HepG2 (cell line): ENCODE measurements at regions not wholly inside any gene's neighbourhood (a gene's known extent, or its start where the extent isn't known, plus 50 kb on each side); places are given as distances from the start of the nearest gene placed in this dataset.

Experiments
- ATAC-seq: fragments of 200-7000 bp; cut with Tn5 transposase; 3 replicates; pipeline ENCODE4 v1.9.1; 2020; ENCODE audit warnings: mild to moderate bottlenecking, moderate library complexity
- BruUV-seq: library from RNA; stranded (reverse); fragments of 400-500 nt; replicated peaks from 2 replicates; lab custom pipeline; 2021; lab: Mats Ljungman, UMichigan
- CTCF ChIA-PET: fragments of 300-600 bp; formaldehyde crosslinking; extraction: SDS; loops from one replicate; lab custom pipeline; 2021; ENCODE audit warnings: low total read pairs, inconsistent platforms, low intra/inter-chr PET ratio; lab: Yijun Ruan, JAX
- POLR2A ChIA-PET: fragments of 350-600 bp; sonication (Branson Sonifier 250); formaldehyde crosslinking; loops from one replicate; lab custom pipeline; 2020; ENCODE audit warnings: antibody characterized with exemption, inconsistent platforms; lab: Yijun Ruan, JAX
- DNase-seq: peaks from one replicate; pipeline ENCODE4 v3.0.0-alpha.2; 2015; ENCODE audit warnings: low spot score
- FAIRE-seq: peaks from 3 replicates; lab custom pipeline; 2011; peaks lifted over from hg19 to GRCh38; lab: Jason Lieb, UNC
- H2AFZ ChIP-seq: one replicate; pipeline ENCODE4 v1.6.1; 2011; ENCODE audit warnings: low read length, inconsistent platforms
- H3K27ac ChIP-seq: fragments of 300-600 bp; 3 replicates; pipeline ENCODE4 v1.8.0; 2011; ENCODE audit warnings: mixed run types, mild to moderate bottlenecking, mixed read lengths, low read length, inconsistent platforms; ENCODE audit not compliant: insufficient read depth; ENCODE audit errors: extremely low read length
- H3K27me3 ChIP-seq, 2 experiments: fragments of 200-600 bp in 1 of 2; 2 replicates in 1 of 2; 3 replicates in 1 of 2; pipeline versions ENCODE4 v1.6.0 to v1.8.0; 2011; ENCODE audit warnings: low read length in 2 of 2, mild to moderate bottlenecking in 2 of 2, moderate library complexity in 2 of 2, inconsistent platforms in 1 of 2; ENCODE audit not compliant: insufficient read depth in 2 of 2, control insufficient read depth in 1 of 2
- H3K36me3 ChIP-seq, 2 experiments: fragments of 200-600 bp in 1 of 2; replicated peaks in 1 of 2; 2 replicates in 1 of 2; 3 replicates in 1 of 2; pipeline versions ENCODE4 v1.5.1 to v1.8.0; 2011; ENCODE audit warnings: low read length in 2 of 2, inconsistent platforms in 1 of 2; ENCODE audit not compliant: insufficient read depth in 2 of 2, control insufficient read depth in 1 of 2
- H3K4me1 ChIP-seq: 2 replicates; pipeline ENCODE4 v1.5.1; 2012; ENCODE audit warnings: low read length, inconsistent platforms; ENCODE audit not compliant: insufficient read depth
- H3K4me2 ChIP-seq: 2 replicates; pipeline ENCODE4 v1.6.0; 2011; ENCODE audit warnings: low read depth, low read length, inconsistent platforms
- H3K4me3 ChIP-seq, 3 experiments: fragments of 200-600 bp in 1 of 3; sonication (generic), shearing (Covaris generic) in 1 of 3; replicated peaks in 1 of 3; 2 replicates each; pipeline ENCODE4 v1.5.1; 2011 to 2016; ENCODE audit warnings: low read length in 3 of 3, inconsistent platforms in 2 of 3, low read depth in 2 of 3, mild to moderate bottlenecking in 2 of 3, control low read depth in 1 of 3, mixed read lengths in 1 of 3; ENCODE audit not compliant: insufficient read depth in 1 of 3
- H3K79me2 ChIP-seq: one replicate; pipeline ENCODE4 v1.6.1; 2011; ENCODE audit warnings: low read length, inconsistent platforms; ENCODE audit not compliant: insufficient read depth
- H3K9ac ChIP-seq: 2 replicates; pipeline ENCODE4 v1.6.0; 2011; ENCODE audit warnings: mild to moderate bottlenecking, low read depth, low read length, inconsistent platforms; ENCODE audit not compliant: insufficient read depth
- H3K9me3 ChIP-seq: 2 replicates; pipeline ENCODE4 v1.5.1; 2012; ENCODE audit warnings: mild to moderate bottlenecking, low read length
- H4K20me1 ChIP-seq: 2 replicates; pipeline ENCODE4 v1.6.0; 2011; ENCODE audit warnings: inconsistent platforms, mild to moderate bottlenecking, low read length, moderate library complexity; ENCODE audit not compliant: insufficient read depth
- ATF7 ChIP-seq, 2 experiments: fragments of 450-650 bp in 1 of 2; sonication (generic) in 1 of 2; formaldehyde crosslinking in 1 of 2; IDR thresholded peaks; 2 replicates each; pipeline versions ENCODE4 v1.4.0 to v1.6.1; 2016 to 2020; ENCODE audit warnings: antibody characterized with exemption in 1 of 2, mild to moderate bottlenecking in 1 of 2, missing genetic modification reagents in 1 of 2
- MIER3 ChIP-seq: IDR thresholded peaks from 2 replicates; pipeline ENCODE4 v1.6.1; 2016; ENCODE audit warnings: missing compliant biosample characterization, borderline replicate concordance
- NFATC3 ChIP-seq: sonication (generic); formaldehyde crosslinking; IDR thresholded peaks from 2 replicates; pipeline ENCODE4 v1.5.1; 2020; ENCODE audit warnings: mild to moderate bottlenecking, missing genetic modification reagents
- RELA ChIP-seq: sonication (generic); formaldehyde crosslinking; IDR thresholded peaks from 2 replicates; pipeline ENCODE4 v1.4.0; 2020; ENCODE audit warnings: missing genetic modification reagents
- TFDP1 ChIP-seq: IDR thresholded peaks from 2 replicates; pipeline ENCODE4 v1.6.1; 2016; ENCODE audit warnings: missing compliant biosample characterization, missing genetic modification reagents, borderline replicate concordance
- ZBTB7A ChIP-seq: sonication (generic); formaldehyde crosslinking; IDR thresholded peaks from 2 replicates; pipeline ENCODE4 v1.8.0; 2022; ENCODE audit warnings: mild to moderate bottlenecking, missing genetic modification reagents
- ZNF232 ChIP-seq: sonication (generic); formaldehyde crosslinking; IDR thresholded peaks from 2 replicates; pipeline ENCODE4 v1.4.0; 2020; ENCODE audit warnings: missing genetic modification reagents, borderline replicate concordance
- ZNF510 ChIP-seq: sonication (generic); formaldehyde crosslinking; IDR thresholded peaks from 2 replicates; pipeline ENCODE4 v1.4.0; 2020; ENCODE audit warnings: low read depth, mild to moderate bottlenecking, missing genetic modification reagents
- ZNF788 ChIP-seq: sonication (generic); formaldehyde crosslinking; IDR thresholded peaks from 2 replicates; pipeline ENCODE4 v1.5.0; 2020; ENCODE audit warnings: mild to moderate bottlenecking, missing genetic modification reagents, borderline replicate concordance
- WGBS: methylation state at CpG from one replicate; pipeline ENCODE4 v1.1.6; 2017; ENCODE audit warnings: low lambda C conversion rate; 5-methylcytosine and 5-hydroxymethylcytosine counted together
- in situ Hi-C: cut with HindIII; loops from 2 replicates; pipeline ENCODE4 v1.10.0; 2017; ENCODE audit warnings: low pct_unique_long_range_greater_than_20kb; ENCODE audit not compliant: extremely low pct_ligation_motif_present
- intact Hi-C: fragments of 100-400 bp; cut with micrococcal nuclease; formaldehyde crosslinking; loops from one replicate; pipeline ENCODE4 v1.10.0; 2022; ENCODE audit not compliant: unreplicated experiment

DNA sequence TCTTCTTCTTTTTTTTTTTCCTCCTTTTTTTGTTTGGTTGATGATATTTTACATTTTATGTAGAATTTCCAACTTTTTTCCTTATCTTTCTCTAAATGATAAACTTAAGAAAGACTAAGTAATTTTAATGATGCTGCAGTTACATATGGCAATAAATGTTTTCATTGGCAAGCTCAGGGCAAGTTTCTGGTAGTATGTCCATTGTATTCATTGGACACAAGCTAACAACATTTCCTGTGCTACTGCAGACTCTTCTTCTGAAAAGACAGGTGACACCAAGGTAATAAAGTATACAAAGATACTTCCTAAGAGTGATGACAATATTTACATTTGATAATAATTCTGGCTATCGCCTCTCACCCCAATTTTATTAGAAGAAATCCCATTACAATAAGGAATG, 219.2 kb upstream of the NFIA start:
- Histone ChIP-seq H3K4me2 (no peak overlapping the region), H3K4me3 (no peak overlapping the region), H3K27me3 (peaks cover 3 to 21% of the 10 kb centered on the region in 2 experiments), H4K20me1 (no peaks in the 10 kb centered on the region), H3K36me3 (no peaks in the 10 kb centered on the region), H2AFZ (no peak overlapping the region), H3K79me2 (no peaks in the 10 kb centered on the region), H3K27ac (no peak overlapping the region), H3K9me3 (no peaks in the 10 kb centered on the region), H3K9ac (no peak overlapping the region), H3K4me1 (peaks cover 7% of the 10 kb centered on the region; the same call in 1 of the 2 replicates)
- WGBS: 0% methylated on average over 1 of the region's 1 CpG
- intact Hi-C loops (no loop called here), in situ Hi-C loops (no loop called here)
- ChIA-PET CTCF (no interaction called here), POLR2A (no interaction called here)
- no peak for DNase-seq
- FAIRE-seq: no peak
- ATAC-seq: no peak
- BruUV-seq: no TSS peak
- no peak for TF ChIP-seq TFDP1 (CRISPR knock-in tag)

- H3K27ac ChIP-seq: no peak overlapping the region
- H4K20me1 ChIP-seq: no peaks in the 10 kb centered on the region
- TF ChIP-seq ZBTB7A (CRISPR knock-in tag) (no peak), ZNF510 (no peak), MIER3 (no peak), RELA (no peak), ZNF232 (CRISPR knock-in tag) (no peak), ZNF788 (CRISPR knock-in tag) (no peak), ATF7 (IDR thresholded peaks at IDR 0.05) (no peak), ATF7 (CRISPR knock-in tag; IDR thresholded peaks at IDR 0.05) (no peak), NFATC3 (CRISPR knock-in tag) (no peak)
- no peaks in the 10 kb centered on the region for H3K79me2 ChIP-seq
- peaks cover 7% of the 10 kb centered on the region; the same call in 1 of the 2 replicates for H3K4me1 ChIP-seq
- H3K9me3 ChIP-seq: no peaks in the 10 kb centered on the region
- CTCF ChIA-PET: no interaction called here
- no peak overlapping the region for H2AFZ ChIP-seq
- ATAC-seq (no peak), DNase-seq (no peak), FAIRE-seq (no peak)
- no TSS peak for BruUV-seq
- peaks cover 3 to 15% of the 10 kb centered on the region in 2 experiments for H3K27me3 ChIP-seq
- no peaks in the 10 kb centered on the region for H3K36me3 ChIP-seq
- POLR2A ChIA-PET: no interaction called here
- no peak overlapping the region for H3K9ac ChIP-seq
- in situ Hi-C loops (no loop called here), intact Hi-C loops (no loop called here)
- no peak overlapping the region for H3K4me3 ChIP-seq
- no peak overlapping the region for H3K4me2 ChIP-seq
- WGBS: 78% methylated on average over 5 of the region's 5 CpGs
Observed at GRCh38 chr1:60861961-60862567, 220.3 kb upstream of the NFIA start.
